ENCODE measurements at regions not wholly inside any gene's neighbourhood (a gene's known extent, or its start where the extent isn't known, plus 50 kb on each side); places are given as distances from the start of the nearest gene placed in this dataset.

DNA sequence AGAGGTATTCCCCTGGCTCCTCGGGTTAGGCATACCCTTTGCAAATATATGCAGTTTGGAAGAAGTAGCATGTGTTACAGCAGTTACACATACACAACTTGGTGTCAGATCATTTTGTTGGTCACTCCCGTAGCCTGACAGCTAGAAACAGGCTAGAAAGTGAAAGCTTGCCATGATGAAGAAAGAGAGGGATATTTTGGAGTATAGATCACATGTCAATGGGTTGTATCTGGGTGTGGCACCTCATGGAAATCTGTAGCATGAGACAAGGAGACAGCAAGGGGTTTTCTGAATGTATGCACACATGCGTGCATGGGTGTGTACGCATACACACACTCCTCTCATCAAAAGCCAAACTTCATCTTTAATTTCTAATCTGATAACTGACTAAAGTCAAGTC lies 1914.5 kb upstream of the PIK3C3 start:
- no peak for DNase-seq

DNA sequence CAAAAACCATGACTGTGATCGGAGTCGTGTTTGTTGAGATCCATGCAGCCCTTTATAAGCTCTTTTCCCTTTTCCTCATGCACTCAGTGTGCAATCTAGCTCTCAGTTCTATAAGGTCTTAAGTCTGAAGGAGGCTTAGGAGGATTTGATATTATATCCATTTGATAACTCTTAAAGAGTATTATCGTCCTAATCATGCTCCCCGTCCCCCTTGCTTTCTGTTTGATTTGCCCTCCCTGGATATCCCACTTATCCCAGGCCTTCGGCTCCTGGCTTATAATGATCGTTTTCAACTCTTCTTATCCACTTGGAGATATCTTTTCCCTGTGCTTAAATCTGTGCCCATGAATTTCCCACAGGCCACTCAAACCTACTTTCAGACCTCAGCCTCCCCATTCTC lies 1917.7 kb upstream of the PIK3C3 start:
- DNase-seq, result no peak

GRCh38 chr18:40036861-40037260 lies 1918.2 kb upstream of the PIK3C3 start:
- DNase-seq, result no peak

DNA sequence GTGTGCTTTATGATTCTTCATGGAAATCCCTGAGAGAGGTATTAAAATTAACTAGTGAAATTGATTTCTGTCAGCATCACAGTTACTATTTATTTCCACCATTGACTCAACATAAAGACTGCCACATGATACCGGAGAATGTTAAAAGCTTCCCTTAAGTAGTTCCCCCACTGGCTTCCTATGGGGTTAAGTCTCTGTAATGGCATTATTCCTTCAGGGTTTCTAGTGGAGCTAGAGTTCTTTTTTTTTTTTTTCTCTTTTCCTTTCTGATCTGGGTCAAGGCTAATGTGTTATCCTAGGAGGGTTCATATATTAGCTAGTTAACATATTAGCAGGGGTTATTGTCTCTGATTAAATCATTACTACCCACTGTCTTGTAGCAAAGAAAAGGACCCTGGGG lies 1919.1 kb upstream of the PIK3C3 start:
- DNase-seq, result no peak

DNA sequence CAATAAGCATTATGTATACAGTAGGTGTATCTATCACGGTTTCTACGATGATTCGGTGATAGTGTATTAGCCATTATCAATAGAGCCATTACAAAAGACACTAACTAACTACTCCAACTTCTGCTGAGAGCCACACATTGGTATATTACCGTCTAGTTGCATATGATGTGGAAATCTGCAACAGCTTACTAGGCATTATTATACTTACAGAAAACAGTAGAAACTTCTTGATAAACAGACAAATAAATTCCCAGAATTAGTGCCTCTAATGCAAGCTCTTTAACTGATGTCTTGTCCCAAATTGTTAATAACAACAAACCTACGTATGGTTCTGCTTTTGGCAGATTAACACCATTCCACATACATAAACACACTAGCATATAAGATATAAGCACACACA lies 1923.0 kb upstream of the PIK3C3 start:
- DNase-seq, result no peak

DNA sequence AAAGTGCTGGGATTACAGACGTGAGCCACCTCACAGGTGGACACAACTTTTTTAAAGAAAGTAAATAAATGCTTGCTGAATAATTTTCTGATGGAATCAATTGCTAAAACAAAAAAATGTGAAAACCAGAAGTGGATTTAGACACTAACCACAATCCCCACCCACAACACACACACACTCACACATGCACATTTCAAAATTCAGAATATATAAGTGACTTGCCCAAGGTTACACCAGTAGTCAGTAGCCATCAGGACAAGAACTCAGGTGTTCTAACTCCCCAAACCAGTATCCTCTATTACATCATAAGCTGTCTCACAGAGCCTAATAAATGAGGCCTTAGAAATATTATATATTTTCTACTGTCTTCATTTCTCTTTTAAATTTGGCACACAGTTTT lies 1923.6 kb upstream of the PIK3C3 start:
- DNase-seq, result no peak

DNA sequence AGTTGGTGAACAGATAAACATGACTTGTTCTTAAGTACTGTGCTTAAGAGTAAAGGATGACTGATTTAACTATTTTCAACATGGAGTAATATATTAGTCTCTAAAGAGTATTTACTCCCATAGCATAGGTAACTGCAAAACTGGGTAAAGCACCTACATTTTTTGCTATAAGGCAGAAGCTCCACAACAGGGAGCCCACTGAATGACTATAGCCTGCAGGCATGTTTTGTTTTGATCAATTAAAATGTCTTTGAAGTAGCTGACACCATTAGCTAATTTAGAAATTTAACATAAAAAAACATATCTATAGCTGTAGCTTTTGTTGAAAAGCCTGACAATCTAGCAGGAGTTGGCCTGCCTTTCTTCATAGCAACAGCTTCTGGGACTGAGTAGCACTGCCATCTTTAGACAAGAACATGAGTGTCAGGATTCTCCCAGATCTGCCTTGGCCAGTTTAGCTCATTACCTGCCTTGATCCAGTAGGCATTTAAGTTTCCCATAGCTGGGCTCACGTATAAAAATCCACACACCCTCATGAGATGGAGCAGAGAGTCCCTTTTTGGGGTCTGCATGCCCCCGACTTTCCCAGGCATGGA lies 1935.1 kb upstream of the PIK3C3 start:
- DNase-seq, result no peak

GRCh38 chr18:40018266-40018665 lies 1936.8 kb upstream of the PIK3C3 start:
- DNase-seq, result no peak

GRCh38 chr18:40017021-40017420 lies 1938.0 kb upstream of the PIK3C3 start:
- no peak for DNase-seq

- no peak for DNase-seq
These were observed 1938.6 kb upstream of the PIK3C3 start for GRCh38 chr18:40016405-40016804.

- DNase-seq, result no peak
These were observed 1941.9 kb upstream of the PIK3C3 start for GRCh38 chr18:40013001-40013609.

- DNase-seq, result no peak
These were observed 1943.8 kb upstream of the PIK3C3 start for GRCh38 chr18:40011201-40011600.

DNA sequence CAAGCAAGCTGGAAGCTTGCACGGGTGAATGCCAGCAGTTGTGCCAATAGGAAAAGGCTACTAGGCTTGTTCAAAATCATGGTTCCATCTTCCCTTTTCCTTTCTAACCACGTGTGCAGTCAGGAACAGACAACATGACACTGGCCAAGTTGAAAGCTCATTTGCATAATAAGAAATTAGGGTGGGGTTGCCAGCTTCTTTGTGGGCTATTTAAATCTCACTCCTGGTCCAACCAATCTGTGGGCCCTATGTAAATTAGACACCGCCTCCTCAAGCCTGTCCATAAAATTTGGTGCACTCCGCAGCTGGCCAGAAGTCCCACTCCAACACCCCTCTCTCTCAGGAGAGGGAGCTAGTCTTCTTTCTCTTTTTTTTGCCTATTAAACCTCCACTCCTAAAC lies 1948.4 kb upstream of the PIK3C3 start:
- DNase-seq, result no peak

DNA sequence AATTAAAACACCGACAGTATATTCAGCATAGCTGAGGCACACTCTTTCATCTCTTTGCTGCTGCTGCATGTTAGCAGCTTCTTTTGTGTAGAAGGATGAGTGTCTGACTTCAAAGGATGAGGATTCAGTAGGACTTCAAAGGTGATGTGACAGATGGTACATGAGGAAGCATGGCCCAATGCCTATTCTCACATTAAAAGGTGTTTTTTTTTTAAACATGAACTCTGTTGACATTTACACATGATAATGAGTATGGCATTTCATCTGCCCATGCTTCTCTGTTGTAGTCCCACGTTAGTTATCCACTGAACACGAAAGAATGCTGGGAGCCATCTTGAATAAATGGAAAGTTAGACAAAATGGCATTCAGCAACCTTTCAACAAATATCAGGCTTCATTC lies 1950.8 kb upstream of the PIK3C3 start:
- no peak for DNase-seq

GRCh38 chr18:39998317-39998716 lies 1956.7 kb upstream of the PIK3C3 start:
- DNase-seq, result no peak

DNA sequence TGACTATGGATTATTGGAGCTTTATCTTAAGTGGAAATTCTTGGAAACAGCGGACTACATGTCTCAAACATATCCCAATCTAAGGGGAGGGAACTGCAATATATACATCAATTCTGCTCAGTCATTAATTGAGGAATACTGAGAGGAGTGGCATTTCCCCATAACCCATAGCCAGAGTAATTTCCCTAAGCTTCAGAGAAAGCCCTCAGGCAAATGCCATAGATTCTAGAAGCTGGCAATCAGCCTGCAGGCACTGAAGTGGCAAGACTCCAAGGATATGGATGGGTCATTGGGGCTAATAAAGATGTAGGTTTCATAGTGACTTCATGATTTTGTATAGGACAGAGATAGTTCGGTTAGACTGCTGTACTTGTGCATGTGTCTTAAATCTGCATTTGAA lies 1960.5 kb upstream of the PIK3C3 start:
- DNase-seq, result no peak

- no peak for DNase-seq
These were observed 1963.3 kb upstream of the PIK3C3 start for GRCh38 chr18:39991696-39992265.

DNA sequence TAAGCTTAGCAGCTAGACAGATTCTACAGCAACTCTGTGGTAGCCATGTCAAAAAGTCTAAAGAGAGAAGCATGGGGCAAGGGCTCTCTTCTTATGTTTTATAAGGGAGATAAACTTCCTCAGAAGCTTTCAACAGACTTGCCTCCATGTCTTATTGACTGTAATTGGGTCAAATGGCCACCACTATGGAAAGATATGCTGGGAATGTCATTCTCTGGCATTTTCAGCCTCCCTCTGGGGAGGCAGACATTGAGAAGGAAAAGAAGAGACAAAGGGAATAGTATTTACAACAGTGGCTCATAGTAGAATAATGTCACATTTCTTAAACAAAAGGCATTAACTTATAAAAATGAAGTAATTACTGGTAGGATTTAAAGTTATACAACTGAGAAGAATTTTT lies 1964.5 kb upstream of the PIK3C3 start:
- DNase-seq, result no peak

- no peak for DNase-seq
These were observed 1978.3 kb upstream of the PIK3C3 start for GRCh38 chr18:39976771-39977170.

DNA sequence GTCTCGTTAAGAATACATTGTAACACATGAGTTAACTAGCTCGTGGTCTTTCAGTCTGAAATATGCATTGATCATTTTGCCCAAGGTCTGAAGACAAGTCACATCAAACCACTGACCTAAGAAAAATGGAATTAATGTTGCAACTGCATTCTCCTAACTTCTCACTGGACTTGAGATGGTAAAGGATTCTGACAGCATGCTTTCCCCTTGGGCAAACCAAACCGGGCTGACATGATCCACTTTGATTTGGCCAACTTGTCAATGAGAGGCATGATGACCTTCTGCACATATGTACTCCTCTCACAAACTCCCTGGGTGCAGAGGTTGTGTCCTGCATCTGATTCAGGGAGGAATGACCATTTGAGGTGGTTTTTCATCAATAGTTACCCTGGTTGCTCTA lies 1982.5 kb upstream of the PIK3C3 start:
- no peak for DNase-seq

- no peak for DNase-seq
These were observed 1985.1 kb upstream of the PIK3C3 start for GRCh38 chr18:39969803-39970494.

DNA sequence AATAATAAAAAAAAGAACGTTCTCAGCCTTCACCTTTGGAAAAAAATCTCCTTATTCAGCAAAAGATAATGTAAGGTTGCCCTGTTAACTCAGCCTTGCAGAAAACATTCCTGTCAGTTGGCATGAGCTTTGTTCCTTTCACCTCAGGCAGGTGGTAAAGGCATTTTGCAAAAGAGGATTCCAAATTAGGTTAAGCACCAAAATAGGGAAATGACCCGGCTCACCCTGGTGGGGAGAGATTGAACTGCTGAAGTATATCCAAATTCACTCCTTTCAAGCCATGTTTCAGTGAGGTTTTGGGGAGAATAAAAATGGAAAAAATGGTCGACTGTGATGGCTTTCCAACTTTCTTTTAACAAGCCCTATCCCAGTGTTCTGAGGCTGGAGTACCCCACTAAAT lies 1988.8 kb upstream of the PIK3C3 start:
- no peak for DNase-seq

- no peak for DNase-seq
These were observed 1992.5 kb upstream of the PIK3C3 start for GRCh38 chr18:39962546-39962945.

DNA sequence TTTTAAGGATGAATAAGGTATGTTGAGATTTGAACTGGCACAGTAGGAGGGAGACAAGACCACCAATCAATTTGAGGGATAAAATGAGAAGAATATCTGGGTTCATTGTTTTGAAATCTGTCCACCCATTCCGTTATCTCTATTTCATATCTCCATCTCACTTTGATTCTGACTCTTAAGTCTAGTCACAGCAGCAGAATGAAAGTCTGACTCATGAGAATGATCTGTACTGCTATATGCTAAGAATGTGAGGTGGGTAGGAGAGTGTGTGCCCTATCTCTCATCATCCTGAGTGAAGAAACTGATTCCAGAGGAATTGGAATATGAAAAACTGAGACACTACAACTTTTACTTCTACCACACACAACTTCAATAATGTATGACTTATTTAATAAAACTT lies 1994.5 kb upstream of the PIK3C3 start:
- DNase-seq, result no peak
